ENCODE measurements at regions not wholly inside any gene's neighbourhood (a gene's known extent, or its start where the extent isn't known, plus 50 kb on each side); places are given as distances from the start of the nearest gene placed in this dataset.

GRCh38 chr2:120873958-120874887 is 138.6 kb downstream of the GLI2 start:
- intact Hi-C loops (cut with micrococcal nuclease), result no loop called here
- H3K36me3 ChIP-seq, result no peaks in the 10 kb centered on the region

GRCh38 chr2:120874888-120875275 is 139.2 kb downstream of the GLI2 start:
- H3K27ac ChIP-seq (replicated peaks), result peak overlapping the region; percentile 30
- H3K9me3 ChIP-seq (replicated peaks), result no peaks in the 10 kb centered on the region
- no peak overlapping the region for H3K4me3 ChIP-seq
- intact Hi-C loops (cut with micrococcal nuclease), result no loop called here
- DNase-seq, result no peak
- peaks cover 19% of the 10 kb centered on the region for H3K27me3 ChIP-seq (ENCODE audit: low read depth)
- no peaks in the 10 kb centered on the region for H3K4me1 ChIP-seq
- no peaks in the 10 kb centered on the region for H3K36me3 ChIP-seq
- no peak for TF ChIP-seq CTCF (IDR thresholded peaks at IDR 0.05; ENCODE audit: borderline replicate concordance)

More at GRCh38 chr2:120873958-120874887, 138.6 kb downstream of the GLI2 start:
- peak overlapping the region; percentile 30 for H3K27ac ChIP-seq (replicated peaks)
- DNase-seq, result no peak
- no peak for TF ChIP-seq CTCF (IDR thresholded peaks at IDR 0.05; ENCODE audit: borderline replicate concordance)
- H3K4me1 ChIP-seq, result no peaks in the 10 kb centered on the region
- no peaks in the 10 kb centered on the region for H3K9me3 ChIP-seq (replicated peaks)
- H3K4me3 ChIP-seq, result no peak overlapping the region
- H3K27me3 ChIP-seq (ENCODE audit: low read depth), result peaks cover 13% of the 10 kb centered on the region

- no peak overlapping the region for H3K27ac ChIP-seq (replicated peaks)
- H3K27me3 ChIP-seq (ENCODE audit: low read depth), result peaks cover 23% of the 10 kb centered on the region
- intact Hi-C loops (cut with micrococcal nuclease), result no loop called here
- no peak for DNase-seq
- H3K9me3 ChIP-seq (replicated peaks), result no peaks in the 10 kb centered on the region
- no peaks in the 10 kb centered on the region for H3K4me1 ChIP-seq
- H3K4me3 ChIP-seq, result no peak overlapping the region
- TF ChIP-seq CTCF (IDR thresholded peaks at IDR 0.05; ENCODE audit: borderline replicate concordance), result no peak
- H3K36me3 ChIP-seq, result no peaks in the 10 kb centered on the region
These were observed 139.8 kb downstream of the GLI2 start for GRCh38 chr2:120875431-120875830.

GRCh38 chr2:120876526-120877280 is 141.0 kb downstream of the GLI2 start:
- TF ChIP-seq CTCF (IDR thresholded peaks at IDR 0.05; ENCODE audit: borderline replicate concordance), result no peak
- Histone ChIP-seq H3K27ac (replicated peaks) (no peak overlapping the region), H3K9me3 (replicated peaks) (no peaks in the 10 kb centered on the region), H3K4me1 (no peaks in the 10 kb centered on the region), H3K4me3 (no peak overlapping the region), H3K36me3 (no peaks in the 10 kb centered on the region), H3K27me3 (ENCODE audit: low read depth) (peaks cover 28% of the 10 kb centered on the region)
- DNase-seq, result no peak
- intact Hi-C loops (cut with micrococcal nuclease), result no loop called here

- Histone ChIP-seq H3K4me1 (peaks cover 6% of the 10 kb centered on the region), H3K4me3 (no peak overlapping the region), H3K27me3 (ENCODE audit: low read depth) (peaks cover 34% of the 10 kb centered on the region), H3K36me3 (no peaks in the 10 kb centered on the region), H3K27ac (replicated peaks) (no peak overlapping the region), H3K9me3 (replicated peaks) (no peaks in the 10 kb centered on the region)
- intact Hi-C loops (cut with micrococcal nuclease), result no loop called here
- DNase-seq, result no peak
- TF ChIP-seq CTCF (IDR thresholded peaks at IDR 0.05; ENCODE audit: borderline replicate concordance), result no peak
These were observed 141.7 kb downstream of the GLI2 start for GRCh38 chr2:120877409-120877808.

Measured in left ventricle myocardium inferior (tissue), 1 donor.